ENCODE measurements at regions not wholly inside any gene's neighbourhood (a gene's known extent, or its start where the extent isn't known, plus 50 kb on each side); places are given as distances from the start of the nearest gene placed in this dataset.

GRCh38 chrX:727738-728621, 97.4 kb downstream of the SHOX start:
- no peak for DNase-seq

DNA sequence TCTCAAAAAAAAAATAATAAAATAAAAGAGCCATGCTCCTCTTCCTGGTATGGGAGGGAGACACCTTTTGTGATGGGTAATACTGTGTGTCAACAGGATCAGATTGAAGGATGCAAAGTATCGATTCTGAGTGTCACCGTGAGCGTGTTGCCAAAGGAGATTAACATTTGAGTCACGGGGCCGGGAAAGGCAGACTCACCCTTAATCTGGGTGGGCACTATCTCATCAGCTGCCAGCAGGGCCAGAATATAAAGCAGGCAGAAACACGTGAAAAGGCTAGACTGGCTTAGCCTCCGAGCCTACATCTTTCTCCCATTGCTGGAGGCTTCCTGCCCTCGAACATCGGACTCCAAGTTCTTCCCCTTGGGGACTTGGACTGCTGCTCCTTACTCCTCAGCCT, 95.4 kb downstream of the SHOX start:
- DNase-seq, result no peak

DNA sequence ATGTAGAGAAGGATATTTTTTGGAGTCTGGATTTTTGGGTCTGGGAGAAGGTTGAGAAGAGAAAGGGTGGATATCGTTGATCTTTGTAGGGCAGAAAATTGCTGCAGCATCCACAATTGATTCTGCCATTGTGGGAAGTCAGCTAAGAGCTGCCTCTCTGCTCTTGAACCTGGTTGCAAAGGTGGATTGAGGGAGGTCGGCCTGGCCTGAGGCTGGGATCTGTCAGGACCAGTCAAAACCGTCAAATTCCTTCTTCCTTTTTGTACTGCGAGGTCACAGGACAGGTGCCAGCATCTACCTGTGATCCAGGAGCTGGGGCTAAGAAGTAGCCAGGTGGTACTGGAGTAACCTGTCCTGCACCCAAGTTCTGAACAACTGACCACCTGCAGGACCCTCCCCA, 93.7 kb downstream of the SHOX start:
- no peak for DNase-seq

GRCh38 chrX:723781-724180, 93.2 kb downstream of the SHOX start:
- no peak for DNase-seq

DNA sequence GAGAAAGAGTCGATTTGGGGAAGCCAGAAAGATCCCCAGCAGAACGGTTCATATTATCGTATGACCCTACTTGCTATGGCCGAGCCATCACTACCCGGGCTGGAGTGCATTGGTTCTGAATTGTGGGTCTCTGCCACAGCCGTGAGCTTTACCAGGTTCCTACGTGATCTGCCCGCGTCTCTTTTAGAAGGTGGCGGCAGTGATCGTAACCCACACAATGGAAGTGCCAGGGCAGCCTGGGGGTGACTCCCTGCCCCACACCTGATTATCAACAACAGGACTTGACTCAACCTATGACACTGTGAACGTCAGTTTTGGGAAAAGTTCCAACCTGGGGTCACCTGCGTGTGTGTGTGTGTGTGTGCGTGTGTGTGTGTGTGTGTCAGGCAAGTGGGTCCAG, 90.8 kb downstream of the SHOX start:
- no peak for DNase-seq

- DNase-seq, result no peak
Measured at GRCh38 chrX:720825-721224, 90.2 kb downstream of the SHOX start.

DNA sequence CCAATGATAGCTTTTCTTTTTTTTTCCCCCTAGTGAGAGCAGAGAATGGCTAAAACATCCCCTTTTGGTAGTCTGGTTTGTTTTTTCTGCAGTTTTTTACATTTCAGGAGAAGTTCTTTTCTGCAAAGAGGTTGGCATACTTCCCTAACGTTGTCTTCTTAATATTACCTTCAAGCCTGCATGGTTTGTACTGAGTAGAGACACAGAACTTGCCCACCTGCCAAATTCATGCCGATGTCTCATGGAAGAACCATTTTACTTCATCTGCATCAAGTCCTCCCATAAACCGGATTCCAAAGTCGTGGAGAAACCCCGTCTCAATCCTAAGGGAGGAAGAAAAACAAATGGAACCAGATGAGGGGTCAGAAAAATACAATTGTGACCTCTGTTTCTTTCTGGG, 89.7 kb downstream of the SHOX start:
- no peak for DNase-seq

GRCh38 chrX:716136-716535, 85.5 kb downstream of the SHOX start:
- DNase-seq, result no peak

DNA sequence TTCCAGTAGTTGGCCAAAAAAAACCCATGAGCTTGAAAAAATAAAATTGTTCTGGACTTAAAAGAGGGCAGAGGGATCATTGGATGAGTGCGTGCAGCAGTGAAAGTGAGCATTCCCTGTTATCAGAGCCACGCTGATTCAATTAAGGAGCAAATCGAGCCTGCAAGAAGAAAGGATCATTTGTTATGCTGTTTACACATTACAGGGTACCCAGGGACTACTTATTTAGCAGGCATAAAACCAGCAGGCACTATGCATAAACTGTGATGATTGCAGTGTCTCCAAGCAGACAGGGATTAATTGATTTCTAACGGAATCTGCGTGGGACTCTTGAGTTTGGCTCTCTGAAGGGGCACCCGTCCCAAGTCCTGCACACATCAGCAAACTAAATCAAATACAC, 83.5 kb downstream of the SHOX start:
- no peak for DNase-seq

Measured in NCI-H146 (cell line).